SK-N-SH (cell line): ENCODE measurements at regions not wholly inside any gene's neighbourhood (a gene's known extent, or its start where the extent isn't known, plus 50 kb on each side); places are given as distances from the start of the nearest gene placed in this dataset.

ENCODE experiments used
- CTCF ChIA-PET: fragments of 300-600, 350-600 bp; formaldehyde crosslinking; extraction: SDS; loops from one replicate; lab custom pipeline; 2021; lab: Yijun Ruan, JAX
- POLR2A ChIA-PET: fragments of 350-600 bp; sonication (Branson Sonifier 250); formaldehyde crosslinking; extraction: SDS; loops from one replicate; lab custom pipeline; 2020; ENCODE audit warnings: antibody characterized with exemption, inconsistent platforms; lab: Yijun Ruan, JAX
- DNase-seq: peaks from one replicate; pipeline ENCODE4 v3.0.0; 2012
- H2AFZ ChIP-seq: fragments of 200-600 bp; sonication (generic); 2 replicates; pipeline ENCODE4 v1.8.1; 2016; ENCODE audit warnings: antibody characterized with exemption, mild to moderate bottlenecking, low read depth
- H3F3A ChIP-seq: fragments of 200-600 bp; sonication (generic); replicated peaks from 2 replicates; pipeline ENCODE3; 2016; ENCODE audit warnings: antibody characterized with exemption, mild to moderate bottlenecking; ENCODE audit not compliant: insufficient read depth
- H3K27ac ChIP-seq, 2 experiments: fragments of 200-500 bp in 1 of 2; fragments of 200-600 bp in 1 of 2; sonication (Bioruptor generic) in 1 of 2; sonication (generic), shearing (Covaris generic) in 1 of 2; 2 replicates each; pipeline versions ENCODE4 v1.5.1 to v1.6.1; 2014 to 2016; ENCODE audit warnings: low read depth in 2 of 2, inconsistent platforms in 1 of 2, low read length in 1 of 2, mild to moderate bottlenecking in 1 of 2, mixed read lengths in 1 of 2
- H3K27me3 ChIP-seq: fragments of 200-600 bp; sonication (generic), shearing (Covaris generic); 2 replicates; pipeline ENCODE4 v1.6.1; 2016; ENCODE audit warnings: mixed run types; ENCODE audit not compliant: insufficient read depth
- H3K36me3 ChIP-seq, 2 experiments: fragments of 200-500 bp in 1 of 2; fragments of 200-600 bp in 1 of 2; sonication (Bioruptor generic) in 1 of 2; sonication (generic) in 1 of 2; replicated peaks in 1 of 2; 2 replicates each; pipeline versions ENCODE3 to v1.5.1; 2014 to 2016; ENCODE audit warnings: low read length in 1 of 2, mild to moderate bottlenecking in 1 of 2; ENCODE audit not compliant: insufficient read depth in 2 of 2, control insufficient read depth in 1 of 2
- H3K4me1 ChIP-seq, 2 experiments: fragments of 200-500 bp in 1 of 2; fragments of 200-600 bp in 1 of 2; sonication (Bioruptor generic) in 1 of 2; sonication (generic), shearing (Covaris generic) in 1 of 2; 2 replicates each; pipeline versions ENCODE4 v1.5.1 to v1.6.1; 2014 to 2016; ENCODE audit warnings: low read depth in 1 of 2, low read length in 1 of 2, mixed run types in 1 of 2; ENCODE audit not compliant: insufficient read depth in 2 of 2, control insufficient read depth in 1 of 2
- H3K4me2 ChIP-seq: fragments of 200-600 bp; sonication (generic), shearing (Covaris generic); 2 replicates; pipeline ENCODE4 v1.6.1; 2017; ENCODE audit warnings: mixed run types
- H3K4me3 ChIP-seq, 2 experiments: fragments of 200-500 bp in 1 of 2; fragments of 200-600 bp in 1 of 2; sonication (Bioruptor generic) in 1 of 2; sonication (generic), shearing (Covaris generic) in 1 of 2; 2 replicates each; pipeline versions ENCODE4 v1.5.1 to v1.8.1; 2014 to 2016; ENCODE audit warnings: low read depth in 2 of 2, inconsistent platforms in 1 of 2, low read length in 1 of 2, mild to moderate bottlenecking in 1 of 2, mixed read lengths in 1 of 2, moderate library complexity in 1 of 2
- H3K79me2 ChIP-seq: fragments of 200-600 bp; sonication (generic); 2 replicates; pipeline ENCODE4 v1.8.1; 2017; ENCODE audit warnings: mild to moderate bottlenecking; ENCODE audit not compliant: insufficient read depth
- H3K9ac ChIP-seq: fragments of 200-600 bp; sonication (generic); 2 replicates; pipeline ENCODE4 v1.6.1; 2017; ENCODE audit warnings: mixed run types
- H3K9me2 ChIP-seq: fragments of 200-600 bp; sonication (generic); 2 replicates; pipeline ENCODE4 v1.6.1; 2017; ENCODE audit warnings: mixed run types
- H3K9me3 ChIP-seq: fragments of 200-600 bp; sonication (generic); 2 replicates; pipeline ENCODE4 v1.6.1; 2017; ENCODE audit warnings: mixed run types, mild to moderate bottlenecking, moderate library complexity
- H4K20me1 ChIP-seq: fragments of 200-600 bp; sonication (generic); 2 replicates; pipeline ENCODE4 v1.6.1; 2017; ENCODE audit warnings: mild to moderate bottlenecking, mixed run types; ENCODE audit not compliant: insufficient read depth
- CHD2 ChIP-seq: fragments of 150-350 bp; IDR thresholded peaks from 2 replicates; pipeline ENCODE4 v1.6.1; 2018; ENCODE audit warnings: low read length; ENCODE audit not compliant: partially characterized antibody
- ELF1 ChIP-seq: IDR thresholded peaks from 2 replicates; pipeline ENCODE4 v1.4.0; 2012
- EP300 ChIP-seq, 2 experiments: IDR thresholded peaks; 2 replicates each; pipeline versions ENCODE4 v1.4.0 to v1.6.1; 2012; ENCODE audit warnings: borderline replicate concordance in 1 of 2, low read depth in 1 of 2, low read length in 1 of 2
- FOSL2 ChIP-seq: IDR thresholded peaks from 2 replicates; pipeline ENCODE4 v1.4.0; 2012; ENCODE audit warnings: low read depth, mild to moderate bottlenecking, moderate library complexity, borderline replicate concordance
- FOXJ3 ChIP-seq: sonication (generic); formaldehyde crosslinking; IDR thresholded peaks from 2 replicates; pipeline ENCODE4 v1.5.1; 2020; ENCODE audit warnings: mild to moderate bottlenecking, missing genetic modification reagents
- GABPA ChIP-seq: IDR thresholded peaks from 2 replicates; pipeline ENCODE4 v1.4.0; 2012; ENCODE audit warnings: low read depth, mild to moderate bottlenecking
- JUND ChIP-seq: IDR thresholded peaks from 2 replicates; pipeline ENCODE4 v1.4.0; 2012
- MEF2A ChIP-seq: IDR thresholded peaks from 2 replicates; pipeline ENCODE4 v1.4.0; 2012; ENCODE audit warnings: low read depth, borderline replicate concordance
- NFIC ChIP-seq: IDR thresholded peaks from 2 replicates; pipeline ENCODE4 v1.4.0; 2012; ENCODE audit warnings: borderline replicate concordance
- NRF1 ChIP-seq: IDR thresholded peaks from 2 replicates; pipeline ENCODE4 v1.6.1; 2012; ENCODE audit warnings: low read depth, mild to moderate bottlenecking, low read length
- RCOR1 ChIP-seq: fragments of 150-350 bp; IDR thresholded peaks from 2 replicates; pipeline ENCODE4 v1.6.1; 2017; ENCODE audit warnings: antibody characterized with exemption, low read length
- RFX5 ChIP-seq: IDR thresholded peaks from 2 replicates; pipeline ENCODE4 v1.6.1; 2012; ENCODE audit warnings: mild to moderate bottlenecking, improper control_type of control experiment, low read length
- RXRA ChIP-seq: IDR thresholded peaks from 2 replicates; pipeline ENCODE4 v1.4.0; 2012; ENCODE audit warnings: low read depth, mild to moderate bottlenecking, borderline replicate concordance
- SMC3 ChIP-seq: IDR thresholded peaks from 2 replicates; pipeline ENCODE4 v1.6.1; 2012; ENCODE audit warnings: low read depth, low read length, improper control_type of control experiment
- TAF1 ChIP-seq: IDR thresholded peaks from 2 replicates; pipeline ENCODE4 v1.6.1; 2012; ENCODE audit warnings: low read depth, mild to moderate bottlenecking, low read length, moderate library complexity, borderline replicate concordance
- TCF12 ChIP-seq: IDR thresholded peaks from 2 replicates; pipeline ENCODE4 v1.4.0; 2012
- WGBS: methylation state at CpG from one replicate; pipeline ENCODE4 v1.1.6; 2017; ENCODE audit warnings: low lambda C conversion rate; 5-methylcytosine and 5-hydroxymethylcytosine counted together
- TF ChIP-seq, protein P1 (sequence below): IDR thresholded peaks from 2 replicates; pipeline ENCODE4; 2012

GRCh38 chrX:46209037-46209436 is 336.2 kb downstream of the ZNF674 start:
- CTCF ChIA-PET, result no interaction called here
- no peak overlapping the region for H3K4me3 ChIP-seq
- no peak for DNase-seq
- H3K4me1 ChIP-seq, result 0 out of 4 replicates have a peak, but pooled peaks cover 0 to 16% of the 10 kb centered on the region in 2 experiments
- no peaks in the 10 kb centered on the region for H3K79me2 ChIP-seq
- no peaks in the 10 kb centered on the region for H3K36me3 ChIP-seq
- peak overlapping the region; percentile 59 to 62; a peak in 3 of 4 replicates for H3K27ac ChIP-seq
- TF ChIP-seq ELF1, result no peak
- TF ChIP-seq NFIC, result no peak
- TF ChIP-seq, all 33 proteins: peak for 0
- POLR2A ChIA-PET, result no interaction called here
- H3K9ac ChIP-seq, result no peak overlapping the region
- H3K27me3 ChIP-seq, result no peaks in the 10 kb centered on the region; the same call in 1 of the 2 replicates
- no peaks in the 10 kb centered on the region for H4K20me1 ChIP-seq
- H3K4me2 ChIP-seq, result no peak overlapping the region
- H3K9me3 ChIP-seq, result no peaks in the 10 kb centered on the region
- no peak overlapping the region for H2AFZ ChIP-seq
- peaks cover 4% of the 10 kb centered on the region for H3F3A ChIP-seq
- no peaks in the 10 kb centered on the region for H3K9me2 ChIP-seq

- no peak overlapping the region for H3K4me3 ChIP-seq
- no peaks in the 10 kb centered on the region for H4K20me1 ChIP-seq
- WGBS, result 6% methylated on average over 2 of the region's 2 CpGs
- no peaks in the 10 kb centered on the region; the same call in 1 of the 2 replicates for H3K27me3 ChIP-seq
- H3K4me1 ChIP-seq, result 0 out of 4 replicates have a peak, but pooled peaks cover 0 to 16% of the 10 kb centered on the region in 2 experiments
- POLR2A ChIA-PET, result no interaction called here
- no peak overlapping the region for H2AFZ ChIP-seq
- H3K9ac ChIP-seq, result no peak overlapping the region
- DNase-seq, result no peak
- H3K79me2 ChIP-seq, result no peaks in the 10 kb centered on the region
- no peak for TF ChIP-seq GABPA
- TF ChIP-seq ELF1, result no peak
- TF ChIP-seq, protein P1, sequence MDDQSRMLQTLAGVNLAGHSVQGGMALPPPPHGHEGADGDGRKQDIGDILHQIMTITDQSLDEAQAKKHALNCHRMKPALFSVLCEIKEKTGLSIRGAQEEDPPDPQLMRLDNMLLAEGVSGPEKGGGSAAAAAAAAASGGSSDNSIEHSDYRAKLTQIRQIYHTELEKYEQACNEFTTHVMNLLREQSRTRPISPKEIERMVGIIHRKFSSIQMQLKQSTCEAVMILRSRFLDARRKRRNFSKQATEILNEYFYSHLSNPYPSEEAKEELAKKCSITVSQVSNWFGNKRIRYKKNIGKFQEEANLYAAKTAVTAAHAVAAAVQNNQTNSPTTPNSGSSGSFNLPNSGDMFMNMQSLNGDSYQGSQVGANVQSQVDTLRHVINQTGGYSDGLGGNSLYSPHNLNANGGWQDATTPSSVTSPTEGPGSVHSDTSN, result no peak
- no peak; the same call in 1 of the 2 replicates for TF ChIP-seq FOSL2
- no peak for TF ChIP-seq RXRA
- TF ChIP-seq RCOR1, result no peak
- no peak for TF ChIP-seq MEF2A
- no peak for TF ChIP-seq SMC3
- no peak for TF ChIP-seq RFX5
- peak; percentile 35; the same call in 1 of the 2 replicates for TF ChIP-seq NFIC
- TF ChIP-seq FOXJ3, result no peak
- TF ChIP-seq EP300 (IDR thresholded peaks at IDR 0.05; ENCODE audit: borderline replicate concordance in 1 of 2, low read depth in 1 of 2, low read length in 1 of 2), result 0 out of 4 replicates have a peak, but pooled peaks of 1 of the 2 experiments have one; percentile 33
- no peak for TF ChIP-seq JUND
- no peak for TF ChIP-seq CHD2
- TF ChIP-seq TCF12, result peak; percentile 77
- no peak for TF ChIP-seq TAF1
- TF ChIP-seq NRF1, result no peak
- TF ChIP-seq, all 33 proteins: peak for 3
- Histone ChIP-seq H3K9me3 (no peaks in the 10 kb centered on the region), H3K27ac (peak overlapping the region; percentile 59 to 72; a peak in 3 of 4 replicates), H3K36me3 (no peaks in the 10 kb centered on the region), H3K9me2 (no peaks in the 10 kb centered on the region), H3K4me2 (0 out of 2 replicates have a peak overlapping the region, but pooled peaks have one; percentile 7), H3F3A (peaks cover 4% of the 10 kb centered on the region)
- CTCF ChIA-PET, result no interaction called here
Measured at GRCh38 chrX:46208225-46208854, 336.9 kb downstream of the ZNF674 start.
